ENCODE measurements at regions not wholly inside any gene's neighbourhood (a gene's known extent, or its start where the extent isn't known, plus 50 kb on each side); places are given as distances from the start of the nearest gene placed in this dataset.
"Not testable (repeated sequence)": the region's sequence is repeated elsewhere in the genome, so short reads cannot be mapped to it uniquely, and the experiment has no call there.

GRCh38 chr18:73043211-73043610 is 175.4 kb upstream of the NETO1 start:
- peak; percentile 82 for DNase-seq

- DNase-seq, result no peak
Observed at GRCh38 chr18:73040247-73040646, 172.5 kb upstream of the NETO1 start.

GRCh38 chr18:73038336-73038735 is 170.5 kb upstream of the NETO1 start:
- DNase-seq, result no peak

GRCh38 chr18:73023975-73024374 is 156.2 kb upstream of the NETO1 start:
- peak; percentile 76 for DNase-seq

- DNase-seq, result no peak
Observed at GRCh38 chr18:73009691-73010090, 141.9 kb upstream of the NETO1 start.

- DNase-seq, result no peak
Observed at GRCh38 chr18:73007915-73008308, 140.1 kb upstream of the NETO1 start.

GRCh38 chr18:73007195-73007914 is 139.6 kb upstream of the NETO1 start:
- DNase-seq, result no peak

- DNase-seq, result no peak
Observed at GRCh38 chr18:73006331-73006730, 138.5 kb upstream of the NETO1 start.

- DNase-seq, result no peak
Observed at GRCh38 chr18:73004260-73004659, 136.5 kb upstream of the NETO1 start.

GRCh38 chr18:72999971-73000607 is 132.3 kb upstream of the NETO1 start:
- no peak for DNase-seq

GRCh38 chr18:72995558-72995957 is 127.8 kb upstream of the NETO1 start:
- DNase-seq, result no peak

- DNase-seq, result no peak
Observed at GRCh38 chr18:72993250-72993649, 125.5 kb upstream of the NETO1 start.

- no peak for DNase-seq
Observed at GRCh38 chr18:72991379-72991778, 123.6 kb upstream of the NETO1 start.

- DNase-seq, result not testable (repeated sequence)
Observed at GRCh38 chr18:72987570-72987969, 119.8 kb upstream of the NETO1 start.

GRCh38 chr18:72986103-72986502 is 118.3 kb upstream of the NETO1 start:
- no peak for DNase-seq

- DNase-seq, result no peak
Observed at GRCh38 chr18:72985686-72986085, 117.9 kb upstream of the NETO1 start.

GRCh38 chr18:72984290-72984689 is 116.5 kb upstream of the NETO1 start:
- no peak for DNase-seq

GRCh38 chr18:72973841-72974240 is 106.1 kb upstream of the NETO1 start:
- no peak for DNase-seq

- no peak for DNase-seq
Observed at GRCh38 chr18:72965616-72966015, 97.8 kb upstream of the NETO1 start.

GRCh38 chr18:72958195-72958594 is 90.4 kb upstream of the NETO1 start:
- not testable (repeated sequence) for DNase-seq

GRCh38 chr18:72948439-72948838 is 80.7 kb upstream of the NETO1 start:
- no peak for DNase-seq

- no peak for DNase-seq
Observed at GRCh38 chr18:72942766-72943165, 75.0 kb upstream of the NETO1 start.

- no peak for DNase-seq
Observed at GRCh38 chr18:72940986-72941385, 73.2 kb upstream of the NETO1 start.

- DNase-seq, result no peak
Observed at GRCh38 chr18:72940509-72940908, 72.7 kb upstream of the NETO1 start.

- DNase-seq, result no peak
Observed at GRCh38 chr18:72935744-72936143, 68.0 kb upstream of the NETO1 start.

All from COR-L47 (cell line).